ENCODE measurements at regions not wholly inside any gene's neighbourhood (a gene's known extent, or its start where the extent isn't known, plus 50 kb on each side); places are given as distances from the start of the nearest gene placed in this dataset.

GRCh38 chr3:13220991-13221390 lies 147.8 kb upstream of the IQSEC1 start:
- H3K36me3 ChIP-seq (ENCODE audit: control insufficient read depth in 4 of 4, insufficient read depth in 4 of 4, low read length in 4 of 4), result no peaks in the 10 kb centered on the region
- TF ChIP-seq CTCF (IDR thresholded peaks at IDR 0.05; ENCODE audit: control extremely low read depth, extremely low read depth), result no peak
- no peak for DNase-seq
- WGBS, 2 donors, result 82 to 88% methylated on average over 7 to 8 of the region's 8 CpGs
- no peaks in the 10 kb centered on the region for H3K27me3 ChIP-seq (ENCODE audit: control insufficient read depth in 3 of 3, insufficient read depth in 3 of 3, low read length in 2 of 3)
- no peak overlapping the region for H3K9ac ChIP-seq (ENCODE audit: insufficient read depth in 1 of 2, low read length in 2 of 2)
- H3K4me1 ChIP-seq (ENCODE audit: control insufficient read depth in 5 of 5, insufficient read depth in 5 of 5, low read length in 5 of 5), result no peaks in the 10 kb centered on the region
- ATAC-seq (ENCODE audit: insufficient read depth, low FRiP score), result no peak
- H3K4me3 ChIP-seq, result no peak overlapping the region
- H3K27ac ChIP-seq (ENCODE audit: low read depth in 1 of 2, low read length in 1 of 2), result no peak overlapping the region
- no peaks in the 10 kb centered on the region for H3K9me3 ChIP-seq (ENCODE audit: control insufficient read depth in 4 of 4, insufficient read depth in 3 of 4, low read length in 3 of 4)

- no peaks in the 10 kb centered on the region for H3K4me1 ChIP-seq (ENCODE audit: control insufficient read depth in 5 of 5, insufficient read depth in 5 of 5, low read length in 5 of 5)
- no peaks in the 10 kb centered on the region for H3K36me3 ChIP-seq (ENCODE audit: control insufficient read depth in 4 of 4, insufficient read depth in 4 of 4, low read length in 4 of 4)
- no peaks in the 10 kb centered on the region for H3K27me3 ChIP-seq (ENCODE audit: control insufficient read depth in 3 of 3, insufficient read depth in 3 of 3, low read length in 2 of 3)
- ATAC-seq (ENCODE audit: insufficient read depth, low FRiP score) (no peak), DNase-seq (no peak)
- H3K9ac ChIP-seq (ENCODE audit: insufficient read depth in 1 of 2, low read length in 2 of 2), result no peak overlapping the region
- H3K9me3 ChIP-seq (ENCODE audit: control insufficient read depth in 4 of 4, insufficient read depth in 3 of 4, low read length in 3 of 4), result no peaks in the 10 kb centered on the region
- no peak for TF ChIP-seq CTCF (IDR thresholded peaks at IDR 0.05; ENCODE audit: control extremely low read depth, extremely low read depth)
- no peak overlapping the region for H3K27ac ChIP-seq (ENCODE audit: low read depth in 1 of 2, low read length in 1 of 2)
- H3K4me3 ChIP-seq, result no peak overlapping the region
- WGBS, 2 donors, result 81 to 88% methylated on average over 10 of the region's 10 CpGs
These were observed 146.7 kb upstream of the IQSEC1 start for GRCh38 chr3:13219902-13220296.

GRCh38 chr3:13219077-13219901 lies 146.1 kb upstream of the IQSEC1 start:
- no peaks in the 10 kb centered on the region for H3K9me3 ChIP-seq (ENCODE audit: control insufficient read depth in 4 of 4, insufficient read depth in 3 of 4, low read length in 3 of 4)
- no peak overlapping the region for H3K9ac ChIP-seq (ENCODE audit: insufficient read depth in 1 of 2, low read length in 2 of 2)
- H3K4me1 ChIP-seq (ENCODE audit: control insufficient read depth in 5 of 5, insufficient read depth in 5 of 5, low read length in 5 of 5), result no peaks in the 10 kb centered on the region
- no peak for TF ChIP-seq CTCF (IDR thresholded peaks at IDR 0.05; ENCODE audit: control extremely low read depth, extremely low read depth)
- no peaks in the 10 kb centered on the region for H3K36me3 ChIP-seq (ENCODE audit: control insufficient read depth in 4 of 4, insufficient read depth in 4 of 4, low read length in 4 of 4)
- DNase-seq, result no peak
- no peak overlapping the region for H3K4me3 ChIP-seq
- WGBS, 2 donors, result 79 to 91% methylated on average over 20 of the region's 20 CpGs
- no peak overlapping the region for H3K27ac ChIP-seq (ENCODE audit: low read depth in 1 of 2, low read length in 1 of 2)
- no peaks in the 10 kb centered on the region for H3K27me3 ChIP-seq (ENCODE audit: control insufficient read depth in 3 of 3, insufficient read depth in 3 of 3, low read length in 2 of 3)
- ATAC-seq (ENCODE audit: insufficient read depth, low FRiP score), result no peak

- Histone ChIP-seq H3K4me3 (no peak overlapping the region), H3K36me3 (ENCODE audit: control insufficient read depth in 4 of 4, insufficient read depth in 4 of 4, low read length in 4 of 4) (no peaks in the 10 kb centered on the region), H3K4me1 (ENCODE audit: control insufficient read depth in 5 of 5, insufficient read depth in 5 of 5, low read length in 5 of 5) (no peaks in the 10 kb centered on the region), H3K9me3 (ENCODE audit: control insufficient read depth in 4 of 4, insufficient read depth in 3 of 4, low read length in 3 of 4) (no peaks in the 10 kb centered on the region), H3K27me3 (ENCODE audit: control insufficient read depth in 3 of 3, insufficient read depth in 3 of 3, low read length in 2 of 3) (peaks cover 0 to 4% (median 0%) of the 10 kb centered on the region in 3 donors), H3K9ac (ENCODE audit: insufficient read depth in 1 of 2, low read length in 2 of 2) (no peak overlapping the region), H3K27ac (ENCODE audit: low read depth in 1 of 2, low read length in 1 of 2) (no peak overlapping the region)
- no peak for DNase-seq
- 83 to 89% methylated on average over 4 of the region's 4 CpGs for WGBS, 2 donors
- no peak for TF ChIP-seq CTCF (IDR thresholded peaks at IDR 0.05; ENCODE audit: control extremely low read depth, extremely low read depth)
- no peak for ATAC-seq (ENCODE audit: insufficient read depth, low FRiP score)
These were observed 145.3 kb upstream of the IQSEC1 start for GRCh38 chr3:13218541-13218908.
